ENCODE measurements at regions not wholly inside any gene's neighbourhood (a gene's known extent, or its start where the extent isn't known, plus 50 kb on each side); places are given as distances from the start of the nearest gene placed in this dataset.

DNA sequence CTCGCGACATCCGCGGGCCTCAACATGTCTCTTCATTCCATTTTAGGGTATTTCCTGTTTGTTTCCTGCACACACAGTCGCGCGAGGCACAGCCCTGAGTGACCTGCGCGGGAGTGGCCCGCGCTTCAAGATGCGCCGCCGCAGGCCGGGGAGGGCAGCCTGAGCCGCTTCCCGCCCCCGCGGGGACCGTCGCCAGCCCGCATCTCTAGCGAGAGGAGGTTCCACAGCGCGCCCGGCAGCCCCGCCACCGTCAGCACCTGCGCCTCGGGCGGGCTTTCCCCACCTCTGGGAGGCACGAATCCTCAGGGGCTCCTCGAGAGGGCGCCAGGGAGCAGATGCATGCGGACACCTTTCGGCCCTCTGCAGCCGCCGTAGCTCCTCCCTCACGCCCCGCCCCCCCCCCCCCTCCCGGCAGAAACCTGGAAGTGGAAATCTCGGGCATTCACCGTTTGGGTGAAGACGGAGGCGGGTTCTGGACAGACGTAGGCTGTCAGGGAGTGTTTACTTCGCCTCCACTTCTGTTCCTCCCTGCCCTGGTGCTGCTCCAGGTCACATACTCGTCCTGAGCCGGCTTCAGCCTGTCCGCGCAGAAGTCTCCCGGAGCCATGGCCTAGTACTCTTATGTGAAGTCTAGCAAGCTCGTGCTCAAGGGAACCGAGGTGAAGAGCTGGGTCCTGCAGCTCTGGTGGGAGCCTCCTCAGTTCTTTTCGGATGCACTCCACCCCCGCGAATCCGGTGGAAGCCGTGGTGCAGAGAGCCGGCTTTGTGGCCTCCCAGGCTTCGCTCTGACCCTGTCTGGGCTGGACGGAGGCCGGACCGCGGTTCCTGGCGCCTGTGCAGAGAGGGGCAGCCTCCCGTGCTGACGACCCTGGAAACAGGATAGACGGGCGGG lies 880.5 kb upstream of the DEFB115 start (continued):
- TF ChIP-seq, protein P1, sequence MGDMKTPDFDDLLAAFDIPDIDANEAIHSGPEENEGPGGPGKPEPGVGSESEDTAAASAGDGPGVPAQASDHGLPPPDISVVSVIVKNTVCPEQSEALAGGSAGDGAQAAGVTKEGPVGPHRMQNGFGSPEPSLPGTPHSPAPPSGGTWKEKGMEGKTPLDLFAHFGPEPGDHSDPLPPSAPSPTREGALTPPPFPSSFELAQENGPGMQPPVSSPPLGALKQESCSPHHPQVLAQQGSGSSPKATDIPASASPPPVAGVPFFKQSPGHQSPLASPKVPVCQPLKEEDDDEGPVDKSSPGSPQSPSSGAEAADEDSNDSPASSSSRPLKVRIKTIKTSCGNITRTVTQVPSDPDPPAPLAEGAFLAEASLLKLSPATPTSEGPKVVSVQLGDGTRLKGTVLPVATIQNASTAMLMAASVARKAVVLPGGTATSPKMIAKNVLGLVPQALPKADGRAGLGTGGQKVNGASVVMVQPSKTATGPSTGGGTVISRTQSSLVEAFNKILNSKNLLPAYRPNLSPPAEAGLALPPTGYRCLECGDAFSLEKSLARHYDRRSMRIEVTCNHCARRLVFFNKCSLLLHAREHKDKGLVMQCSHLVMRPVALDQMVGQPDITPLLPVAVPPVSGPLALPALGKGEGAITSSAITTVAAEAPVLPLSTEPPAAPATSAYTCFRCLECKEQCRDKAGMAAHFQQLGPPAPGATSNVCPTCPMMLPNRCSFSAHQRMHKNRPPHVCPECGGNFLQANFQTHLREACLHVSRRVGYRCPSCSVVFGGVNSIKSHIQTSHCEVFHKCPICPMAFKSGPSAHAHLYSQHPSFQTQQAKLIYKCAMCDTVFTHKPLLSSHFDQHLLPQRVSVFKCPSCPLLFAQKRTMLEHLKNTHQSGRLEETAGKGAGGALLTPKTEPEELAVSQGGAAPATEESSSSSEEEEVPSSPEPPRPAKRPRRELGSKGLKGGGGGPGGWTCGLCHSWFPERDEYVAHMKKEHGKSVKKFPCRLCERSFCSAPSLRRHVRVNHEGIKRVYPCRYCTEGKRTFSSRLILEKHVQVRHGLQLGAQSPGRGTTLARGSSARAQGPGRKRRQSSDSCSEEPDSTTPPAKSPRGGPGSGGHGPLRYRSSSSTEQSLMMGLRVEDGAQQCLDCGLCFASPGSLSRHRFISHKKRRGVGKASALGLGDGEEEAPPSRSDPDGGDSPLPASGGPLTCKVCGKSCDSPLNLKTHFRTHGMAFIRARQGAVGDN (CRISPR knock-in tag; IDR thresholded peaks at IDR 0.05) = peak; percentile 91
- TF ChIP-seq SCMH1 (CRISPR knock-in tag; IDR thresholded peaks at IDR 0.05; ENCODE audit: borderline replicate concordance) = no peak
- TF ChIP-seq ZFY (CRISPR knock-in tag; IDR thresholded peaks at IDR 0.05) = peak; percentile 94
- no peak; the same call in none of the 2 replicates for TF ChIP-seq ZNF792 (CRISPR knock-in tag; IDR thresholded peaks at IDR 0.05)
- TF ChIP-seq BRCA1 (CRISPR knock-in tag; IDR thresholded peaks at IDR 0.05) = peak; percentile 15; the same call in 1 of the 2 replicates
- peak; percentile 53; the same call in 1 of the 2 replicates for TF ChIP-seq PITX1 (CRISPR knock-in tag; IDR thresholded peaks at IDR 0.05)
- TF ChIP-seq ZHX1 (CRISPR knock-in tag; IDR thresholded peaks at IDR 0.05; ENCODE audit: low read depth) = peak; percentile 35; the same call in 1 of the 2 replicates
- TF ChIP-seq KMT2A (CRISPR knock-in tag; IDR thresholded peaks at IDR 0.05) = peak; percentile 88
- no peak for TF ChIP-seq ZNF329 (CRISPR knock-in tag; IDR thresholded peaks at IDR 0.05; ENCODE audit: low read depth)
- TF ChIP-seq ZNF331 (CRISPR knock-in tag; IDR thresholded peaks at IDR 0.05) = peak; percentile 82
- peak; percentile 99 for TF ChIP-seq POGZ (CRISPR knock-in tag; IDR thresholded peaks at IDR 0.05)
- TF ChIP-seq ZBTB7A (CRISPR knock-in tag; IDR thresholded peaks at IDR 0.05) = peak; percentile 70; the same call in 1 of the 2 replicates
- no peak for TF ChIP-seq NR2F6 (IDR thresholded peaks at IDR 0.05)
- peak; percentile 46 for TF ChIP-seq NR2F6 (CRISPR knock-in tag; IDR thresholded peaks at IDR 0.05)
- TF ChIP-seq, protein P2, sequence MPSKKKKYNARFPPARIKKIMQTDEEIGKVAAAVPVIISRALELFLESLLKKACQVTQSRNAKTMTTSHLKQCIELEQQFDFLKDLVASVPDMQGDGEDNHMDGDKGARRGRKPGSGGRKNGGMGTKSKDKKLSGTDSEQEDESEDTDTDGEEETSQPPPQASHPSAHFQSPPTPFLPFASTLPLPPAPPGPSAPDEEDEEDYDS (CRISPR knock-in tag; IDR thresholded peaks at IDR 0.05) = no peak; the same call in 1 of the 2 replicates
- no peak for TF ChIP-seq ZSCAN12 (CRISPR knock-in tag; IDR thresholded peaks at IDR 0.05)
- no peak for TF ChIP-seq ZNF337 (CRISPR knock-in tag; IDR thresholded peaks at IDR 0.05; ENCODE audit: borderline replicate concordance, low read depth)
- peak; percentile 77 for TF ChIP-seq HDAC1 (CRISPR knock-in tag; IDR thresholded peaks at IDR 0.05)
- TF ChIP-seq ZNF160 (CRISPR knock-in tag; IDR thresholded peaks at IDR 0.05) = peak; percentile 83
- TF ChIP-seq MEF2D (CRISPR knock-in tag; IDR thresholded peaks at IDR 0.05) = no peak
- peak; percentile 81 for TF ChIP-seq PHF20 (CRISPR knock-in tag; IDR thresholded peaks at IDR 0.05)
- TF ChIP-seq GABPA (IDR thresholded peaks at IDR 0.05; ENCODE audit: low read depth, low read length) = 0 out of 2 replicates have a peak, but pooled peaks have one; percentile 17
- peak; percentile 74 for TF ChIP-seq GABPA (CRISPR knock-in tag; IDR thresholded peaks at IDR 0.05; ENCODE audit: low read depth)
- TF ChIP-seq RBFOX2 (IDR thresholded peaks at IDR 0.05; ENCODE audit: low read depth, low read length) = peak; percentile 79
- TF ChIP-seq ZNF614 (CRISPR knock-in tag; IDR thresholded peaks at IDR 0.05; ENCODE audit: borderline replicate concordance) = peak; percentile 64; the same call in 1 of the 2 replicates
- no peak; the same call in 1 of the 2 replicates for TF ChIP-seq ZNF263 (CRISPR knock-in tag; IDR thresholded peaks at IDR 0.05)
